NCI-H82 (cell line): ENCODE measurements at regions not wholly inside any gene's neighbourhood (a gene's known extent, or its start where the extent isn't known, plus 50 kb on each side); places are given as distances from the start of the nearest gene placed in this dataset.

Experiments used
- DNase-seq: peaks from one replicate; lab custom pipeline; 2025; lab: John Stamatoyannopoulos, UW

DNA sequence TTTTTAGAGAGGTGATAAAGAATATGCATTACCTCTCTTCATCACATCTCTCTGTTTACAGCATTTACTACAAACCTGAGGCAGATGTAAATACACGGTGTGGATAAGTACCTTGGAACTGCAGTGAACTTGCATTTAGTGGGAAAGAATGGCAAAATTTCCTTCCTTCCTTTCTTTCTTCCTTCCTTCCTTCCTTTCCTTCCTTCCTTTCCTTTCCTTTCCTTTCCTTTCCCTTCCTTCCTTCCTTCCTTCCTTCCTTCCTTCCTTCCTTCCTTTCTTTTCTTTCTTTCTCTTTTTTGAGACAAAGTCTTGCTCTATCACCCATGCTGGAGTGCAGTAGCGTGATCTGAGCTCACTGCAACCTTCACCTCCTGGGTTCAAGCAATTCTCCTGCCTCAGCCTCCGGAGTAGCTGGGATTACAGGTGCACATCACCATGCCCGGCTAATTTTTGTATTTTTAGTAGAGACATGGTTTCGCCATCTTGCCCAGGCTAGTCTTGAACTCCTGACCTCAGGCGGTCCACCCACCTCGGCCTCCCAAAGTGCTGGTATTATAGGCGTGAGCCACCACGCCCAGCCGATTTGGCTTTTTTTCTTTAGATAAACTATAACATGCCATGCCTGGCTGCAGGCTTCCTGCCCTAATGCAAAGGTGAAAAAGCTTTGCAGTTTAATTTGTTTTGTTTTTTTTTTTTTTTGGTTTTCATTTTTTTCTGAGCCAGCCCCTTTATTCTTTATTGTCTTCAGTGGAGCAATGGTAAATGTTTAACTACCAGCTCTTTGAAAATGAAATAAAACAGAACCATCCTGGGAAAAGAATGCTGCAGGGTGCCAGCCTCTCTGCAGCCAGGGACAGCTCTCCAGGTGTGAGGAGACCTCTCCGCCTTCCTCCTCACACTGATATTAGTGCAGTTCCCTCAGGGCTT, 64.2 kb upstream of the NEDD9 start:
- DNase-seq, result no peak

- no peak for DNase-seq
These were observed 63.5 kb upstream of the NEDD9 start for GRCh38 chr6:11295969-11296368.

- no peak for DNase-seq
These were observed 61.8 kb upstream of the NEDD9 start for GRCh38 chr6:11294228-11294627.

- no peak for DNase-seq
These were observed 60.2 kb upstream of the NEDD9 start for GRCh38 chr6:11292594-11293236.

GRCh38 chr6:11292091-11292490, 59.6 kb upstream of the NEDD9 start:
- DNase-seq, result no peak

DNA sequence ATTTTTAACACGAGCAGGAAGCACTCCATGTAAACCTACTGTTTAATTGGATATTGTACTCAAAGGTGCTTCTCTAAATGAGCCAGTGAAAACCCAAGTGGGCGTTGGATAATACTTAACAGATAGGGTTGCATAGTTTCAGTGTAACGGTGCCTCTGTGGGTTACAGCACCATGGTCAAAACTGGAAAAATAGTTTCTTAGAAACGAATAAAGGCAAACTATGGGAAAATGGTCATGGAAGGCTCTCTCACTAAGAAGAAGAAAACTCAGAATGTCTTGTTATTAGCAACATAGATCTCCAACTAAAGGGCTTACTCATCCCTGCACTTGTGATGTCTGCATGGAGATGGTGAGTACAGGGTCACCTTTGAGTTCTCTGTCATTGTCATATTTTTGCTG, 59.1 kb upstream of the NEDD9 start:
- no peak for DNase-seq

DNA sequence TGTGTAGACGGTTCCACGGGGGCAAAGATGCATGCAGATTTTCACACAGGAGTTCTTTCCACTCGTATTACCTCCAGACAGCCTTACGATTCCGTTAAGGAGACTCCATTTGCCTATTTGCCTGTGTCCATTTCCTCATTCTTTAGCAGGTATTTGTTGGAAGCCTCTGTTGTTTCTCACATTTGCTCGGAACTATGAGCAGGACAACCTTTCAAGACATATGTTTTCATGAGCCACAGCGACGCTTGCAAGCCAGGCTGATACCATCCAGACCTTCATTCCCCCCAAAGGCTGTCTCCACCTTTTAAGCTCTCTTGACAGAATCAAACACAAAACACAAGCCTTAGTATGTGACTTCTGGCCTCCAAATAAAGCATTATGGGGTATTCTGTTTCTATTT, 57.6 kb upstream of the NEDD9 start:
- DNase-seq, result no peak

GRCh38 chr6:11288065-11288464, 55.6 kb upstream of the NEDD9 start:
- DNase-seq, result no peak

- no peak for DNase-seq
These were observed 52.5 kb upstream of the NEDD9 start for GRCh38 chr6:11284996-11285395.

DNA sequence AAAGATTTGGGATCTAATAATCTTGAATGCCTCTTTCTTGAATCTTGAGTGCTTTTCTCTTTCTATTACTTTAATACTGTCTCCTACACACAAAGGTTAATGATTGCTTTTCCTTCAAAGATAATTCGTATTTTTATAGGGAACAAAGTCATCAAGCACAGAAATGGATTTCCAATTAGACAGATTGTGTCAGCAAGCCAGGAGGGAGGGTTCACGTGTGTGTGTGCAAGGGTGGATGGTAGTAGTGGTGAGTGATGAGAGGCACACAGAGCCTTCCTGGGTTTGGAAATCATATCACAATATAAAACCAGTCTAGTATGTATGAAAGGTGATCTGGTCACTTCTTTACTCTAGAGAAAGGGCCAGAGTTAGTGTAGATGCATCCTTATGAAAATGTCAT, 51.2 kb upstream of the NEDD9 start:
- DNase-seq, result no peak

GRCh38 chr6:11282875-11283274, 50.4 kb upstream of the NEDD9 start:
- DNase-seq, result no peak
